ENCODE measurements at regions not wholly inside any gene's neighbourhood (a gene's known extent, or its start where the extent isn't known, plus 50 kb on each side); places are given as distances from the start of the nearest gene placed in this dataset.
A peak's percentile ranks its signal among the peaks of the same experiment; 100 is the strongest.

DNA sequence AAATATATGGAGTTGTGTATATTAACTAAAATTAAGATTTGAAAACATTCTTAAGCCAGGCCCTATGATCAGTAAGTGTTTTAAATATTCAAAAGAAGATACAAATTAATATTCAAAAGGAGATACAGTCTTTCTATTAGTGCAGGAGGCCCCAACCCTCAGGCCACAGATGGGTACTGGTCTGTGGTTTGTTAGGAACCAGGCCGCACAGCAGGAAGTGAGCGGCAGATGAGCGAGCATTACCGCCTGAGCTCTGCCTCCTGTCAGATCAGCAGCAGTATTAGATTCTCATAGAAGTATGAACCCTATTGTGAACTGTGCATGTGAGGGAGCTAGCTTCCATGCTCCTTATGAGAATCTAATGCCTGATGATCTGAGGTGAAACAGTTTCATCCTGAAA, 232.9 kb downstream of the FOXO1 start:
- 93 to 99% methylated on average over 4 of the region's 4 CpGs for WGBS, 2 donors
- no peak for DNase-seq
- H3K4me1 ChIP-seq = no peaks in the 10 kb centered on the region
- no peak overlapping the region for H3K4me3 ChIP-seq
- H3K36me3 ChIP-seq (ENCODE audit: low read depth, missing control alignments) = no peaks in the 10 kb centered on the region
- intact Hi-C loops (cut with DNase I; ENCODE audit: low total_unique reads) = no loop called here
- no peaks in the 10 kb centered on the region for H3K9me3 ChIP-seq
- no peak for TF ChIP-seq POLR2A (IDR thresholded peaks at IDR 0.05)
- TF ChIP-seq, protein P1, sequence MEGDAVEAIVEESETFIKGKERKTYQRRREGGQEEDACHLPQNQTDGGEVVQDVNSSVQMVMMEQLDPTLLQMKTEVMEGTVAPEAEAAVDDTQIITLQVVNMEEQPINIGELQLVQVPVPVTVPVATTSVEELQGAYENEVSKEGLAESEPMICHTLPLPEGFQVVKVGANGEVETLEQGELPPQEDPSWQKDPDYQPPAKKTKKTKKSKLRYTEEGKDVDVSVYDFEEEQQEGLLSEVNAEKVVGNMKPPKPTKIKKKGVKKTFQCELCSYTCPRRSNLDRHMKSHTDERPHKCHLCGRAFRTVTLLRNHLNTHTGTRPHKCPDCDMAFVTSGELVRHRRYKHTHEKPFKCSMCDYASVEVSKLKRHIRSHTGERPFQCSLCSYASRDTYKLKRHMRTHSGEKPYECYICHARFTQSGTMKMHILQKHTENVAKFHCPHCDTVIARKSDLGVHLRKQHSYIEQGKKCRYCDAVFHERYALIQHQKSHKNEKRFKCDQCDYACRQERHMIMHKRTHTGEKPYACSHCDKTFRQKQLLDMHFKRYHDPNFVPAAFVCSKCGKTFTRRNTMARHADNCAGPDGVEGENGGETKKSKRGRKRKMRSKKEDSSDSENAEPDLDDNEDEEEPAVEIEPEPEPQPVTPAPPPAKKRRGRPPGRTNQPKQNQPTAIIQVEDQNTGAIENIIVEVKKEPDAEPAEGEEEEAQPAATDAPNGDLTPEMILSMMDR (IDR thresholded peaks at IDR 0.05) = no peak
- H3K27me3 ChIP-seq = no peaks in the 10 kb centered on the region
- H3K27ac ChIP-seq = no peak overlapping the region

DNA sequence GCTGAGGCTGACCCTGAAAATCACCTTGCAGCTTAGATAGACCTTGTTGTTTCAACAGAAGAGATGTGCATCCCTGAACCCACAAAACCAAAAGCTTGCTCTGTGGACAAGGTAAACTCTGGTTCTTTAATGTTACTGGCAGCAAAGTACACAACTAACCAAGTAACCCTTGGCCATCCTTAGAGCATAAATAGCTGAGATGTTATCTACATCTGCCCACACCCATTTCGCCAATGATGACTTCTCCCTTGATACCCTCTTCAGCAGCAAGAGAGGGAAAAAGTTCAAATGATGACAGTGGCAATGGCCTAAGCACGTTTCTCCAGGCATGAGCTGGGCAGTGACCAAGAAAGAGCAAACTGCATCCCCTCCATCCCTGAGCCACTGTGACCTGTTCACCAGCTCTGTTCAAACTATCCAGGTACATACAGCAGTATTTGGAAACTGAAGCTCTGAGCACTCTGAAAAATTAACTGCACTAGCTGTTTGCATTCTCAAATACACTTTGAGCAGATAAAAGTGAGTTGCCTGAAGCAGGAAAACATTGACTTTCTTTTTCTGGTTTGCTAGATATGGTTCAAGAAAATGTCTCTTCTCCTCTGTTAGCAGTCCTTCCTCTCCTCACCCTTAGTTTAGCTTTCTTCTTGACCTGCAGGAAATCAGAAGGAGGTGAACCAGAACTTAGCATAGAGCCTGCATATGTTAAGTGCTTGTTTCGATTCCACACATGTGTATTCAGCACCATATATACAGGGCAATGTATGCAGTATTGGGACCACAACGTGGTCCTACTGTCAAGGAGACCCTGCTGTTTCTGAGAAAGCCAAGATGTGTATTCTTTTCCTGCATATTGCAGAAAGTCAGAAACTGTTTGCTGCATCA, 231.7 kb downstream of the FOXO1 start:
- DNase-seq = no peak
- WGBS, 2 donors = 87 to 92% methylated on average over 4 of the region's 4 CpGs
- Histone ChIP-seq H3K4me1 (peaks cover 4% of the 10 kb centered on the region), H3K27ac (no peak overlapping the region), H3K4me3 (no peak overlapping the region), H3K36me3 (ENCODE audit: low read depth, missing control alignments) (no peaks in the 10 kb centered on the region), H3K27me3 (no peaks in the 10 kb centered on the region), H3K9me3 (no peaks in the 10 kb centered on the region)
- TF ChIP-seq, protein P1 (IDR thresholded peaks at IDR 0.05) = no peak
- intact Hi-C loops (cut with DNase I; ENCODE audit: low total_unique reads) = no loop called here

DNA sequence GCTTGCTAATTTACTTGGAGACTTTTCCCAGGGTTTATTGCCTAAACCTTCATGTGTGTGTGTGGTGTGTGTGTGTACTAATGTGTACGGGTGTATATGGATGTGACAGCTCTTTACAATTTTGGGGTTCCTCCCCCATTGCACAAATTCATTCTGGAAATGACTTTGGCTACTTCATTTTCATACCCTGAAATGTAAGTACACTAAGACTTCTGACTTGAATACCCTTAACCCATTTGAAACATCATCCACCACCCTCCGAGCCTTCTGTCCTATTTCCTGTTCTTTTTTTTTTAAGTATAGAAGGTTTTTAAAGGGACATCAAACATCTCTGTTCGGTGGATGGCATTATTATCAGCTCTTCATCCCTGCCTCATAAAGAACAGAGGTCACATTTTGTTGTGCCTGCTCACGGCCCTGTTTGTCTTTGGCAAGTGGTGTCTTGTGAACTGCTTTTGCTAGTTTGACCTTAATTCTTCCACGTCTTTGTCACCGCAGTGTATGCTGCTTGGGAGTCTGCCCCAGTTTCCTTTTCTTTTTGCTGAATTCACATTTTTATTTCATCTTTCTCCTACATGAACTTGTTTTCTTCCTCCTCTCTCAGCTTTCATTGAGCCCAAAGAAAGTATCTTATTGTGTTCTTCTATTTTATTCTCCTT, 228.3 kb downstream of the FOXO1 start:
- intact Hi-C loops (cut with DNase I; ENCODE audit: low total_unique reads) = no loop called here
- 55 to 63% methylated on average over 6 of the region's 6 CpGs for WGBS, 2 donors
- DNase-seq = no peak
- Histone ChIP-seq H3K4me1 (peaks cover 7% of the 10 kb centered on the region), H3K9me3 (no peaks in the 10 kb centered on the region), H3K27me3 (no peaks in the 10 kb centered on the region), H3K36me3 (ENCODE audit: low read depth, missing control alignments) (no peaks in the 10 kb centered on the region), H3K4me3 (no peak overlapping the region), H3K27ac (peak overlapping the region in 1 of 2 donors; percentile 71)
- TF ChIP-seq, protein P1 (IDR thresholded peaks at IDR 0.05) = no peak
- TF ChIP-seq POLR2A (IDR thresholded peaks at IDR 0.05) = no peak

DNA sequence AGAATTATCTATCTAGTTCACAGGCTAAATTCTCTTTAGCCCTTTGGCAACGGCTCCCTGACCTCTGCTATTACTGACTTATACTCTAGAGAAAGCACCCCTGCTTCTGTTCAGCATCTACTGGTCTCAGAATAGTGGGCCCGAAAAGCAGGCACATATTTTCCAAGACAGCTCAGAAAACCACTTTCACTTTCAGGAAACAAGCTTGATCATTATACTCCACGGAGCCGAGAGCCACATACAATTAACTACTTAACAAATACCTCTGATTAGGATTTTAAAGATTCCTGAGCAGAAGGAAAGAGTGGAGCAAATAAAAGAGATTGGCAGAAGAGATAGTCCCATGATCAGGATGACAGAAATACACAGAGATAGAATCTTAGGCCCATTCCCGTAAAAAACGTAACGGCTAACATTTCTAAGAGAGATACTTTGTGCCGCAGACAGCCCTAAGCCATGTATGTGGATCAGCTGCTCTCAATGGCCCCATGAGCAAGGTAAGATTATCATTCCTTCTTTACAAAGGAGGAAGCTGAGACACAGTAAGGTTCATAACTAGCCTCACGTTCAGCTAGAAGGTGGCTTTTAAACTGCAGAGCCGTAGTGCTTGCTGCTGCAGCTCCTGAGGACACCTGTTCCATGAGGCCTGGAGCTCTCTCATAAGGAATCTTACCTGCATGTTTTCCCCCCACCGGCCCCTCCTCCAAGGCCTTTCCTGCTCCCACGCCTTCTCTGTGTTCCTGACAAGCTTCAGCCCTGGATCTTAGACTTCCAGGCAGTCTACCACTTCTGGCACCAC, 227.2 kb downstream of the FOXO1 start:
- TF ChIP-seq, protein P1 (IDR thresholded peaks at IDR 0.05) = no peak
- TF ChIP-seq POLR2A (IDR thresholded peaks at IDR 0.05) = no peak
- H3K36me3 ChIP-seq (ENCODE audit: low read depth, missing control alignments) = no peaks in the 10 kb centered on the region
- peak overlapping the region in 1 of 2 donors; percentile 71 for H3K27ac ChIP-seq
- H3K9me3 ChIP-seq = no peaks in the 10 kb centered on the region
- 55 to 62% methylated on average over 12 of the region's 12 CpGs for WGBS, 2 donors
- DNase-seq = peak; percentile 15
- no peaks in the 10 kb centered on the region for H3K27me3 ChIP-seq
- intact Hi-C loops (cut with DNase I; ENCODE audit: low total_unique reads) = no loop called here
- H3K4me3 ChIP-seq = no peak overlapping the region
- peaks cover 7% of the 10 kb centered on the region for H3K4me1 ChIP-seq
